BE2C (cell line): ENCODE measurements at regions not wholly inside any gene's neighbourhood (a gene's known extent, or its start where the extent isn't known, plus 50 kb on each side); places are given as distances from the start of the nearest gene placed in this dataset.

ENCODE experiments used
- DNase-seq: peaks from one replicate; pipeline ENCODE4 v3.0.0-alpha.2; 2020
- H3K27me3 ChIP-seq: fragments of 250-450 bp; sonication (Bioruptor Pico); 2 replicates; pipeline ENCODE4 v1.5.1; 2020; ENCODE audit warnings: mild to moderate bottlenecking
- H3K36me3 ChIP-seq: fragments of 250-450 bp; sonication (Bioruptor Pico); 2 replicates; pipeline ENCODE4 v1.5.1; 2020; ENCODE audit warnings: mild to moderate bottlenecking
- H3K4me1 ChIP-seq: fragments of 250-450 bp; sonication (Bioruptor Pico); 2 replicates; pipeline ENCODE4 v1.5.1; 2020
- H3K4me3 ChIP-seq: 2 replicates; pipeline ENCODE4 v1.5.1; 2011; ENCODE audit warnings: low read depth, low read length
- H3K9me3 ChIP-seq: fragments of 250-450 bp; sonication (Bioruptor Pico); 2 replicates; pipeline ENCODE4 v1.5.1; 2020
- CTCF ChIP-seq: IDR thresholded peaks from 2 replicates; pipeline ENCODE4 v1.5.1; 2012; ENCODE audit warnings: mild to moderate bottlenecking, low read depth, low read length

GRCh38 chr14:47785058-47785457 lies 109.7 kb upstream of the MDGA2 start:
- DNase-seq, result no peak
- Histone ChIP-seq H3K4me3 (no peak overlapping the region), H3K4me1 (no peaks in the 10 kb centered on the region), H3K36me3 (no peaks in the 10 kb centered on the region), H3K9me3 (no peaks in the 10 kb centered on the region), H3K27me3 (no peaks in the 10 kb centered on the region)
- no peak for TF ChIP-seq CTCF

GRCh38 chr14:47778631-47779030 lies 103.2 kb upstream of the MDGA2 start:
- Histone ChIP-seq H3K36me3 (no peaks in the 10 kb centered on the region), H3K4me3 (no peak overlapping the region), H3K27me3 (no peaks in the 10 kb centered on the region), H3K4me1 (no peaks in the 10 kb centered on the region), H3K9me3 (no peaks in the 10 kb centered on the region)
- DNase-seq, result no peak
- TF ChIP-seq CTCF, result no peak

- no peak for TF ChIP-seq CTCF
- Histone ChIP-seq H3K9me3 (no peaks in the 10 kb centered on the region), H3K27me3 (no peaks in the 10 kb centered on the region), H3K4me1 (no peaks in the 10 kb centered on the region), H3K4me3 (no peak overlapping the region), H3K36me3 (no peaks in the 10 kb centered on the region)
- DNase-seq, result no peak
These were observed 97.2 kb upstream of the MDGA2 start for GRCh38 chr14:47772652-47773051.

- Histone ChIP-seq H3K4me1 (no peaks in the 10 kb centered on the region), H3K9me3 (no peaks in the 10 kb centered on the region), H3K4me3 (no peak overlapping the region), H3K27me3 (no peaks in the 10 kb centered on the region), H3K36me3 (no peaks in the 10 kb centered on the region)
- DNase-seq, result no peak
- no peak for TF ChIP-seq CTCF
These were observed 87.9 kb upstream of the MDGA2 start for GRCh38 chr14:47763188-47763854.

GRCh38 chr14:47746986-47747385 lies 71.6 kb upstream of the MDGA2 start:
- H3K27me3 ChIP-seq, result no peaks in the 10 kb centered on the region
- no peaks in the 10 kb centered on the region for H3K36me3 ChIP-seq
- no peaks in the 10 kb centered on the region for H3K9me3 ChIP-seq
- no peak for TF ChIP-seq CTCF
- H3K4me3 ChIP-seq, result no peak overlapping the region
- no peaks in the 10 kb centered on the region for H3K4me1 ChIP-seq
- no peak for DNase-seq

- no peaks in the 10 kb centered on the region for H3K36me3 ChIP-seq
- H3K4me3 ChIP-seq, result no peak overlapping the region
- H3K27me3 ChIP-seq, result no peaks in the 10 kb centered on the region
- H3K4me1 ChIP-seq, result no peaks in the 10 kb centered on the region
- DNase-seq, result no peak
- H3K9me3 ChIP-seq, result no peaks in the 10 kb centered on the region
- no peak for TF ChIP-seq CTCF
These were observed 68.8 kb upstream of the MDGA2 start for GRCh38 chr14:47744155-47744554.
